Right lobe of liver (tissue), 6 donors: ENCODE measurements at regions not wholly inside any gene's neighbourhood (a gene's known extent, or its start where the extent isn't known, plus 50 kb on each side); places are given as distances from the start of the nearest gene placed in this dataset.

Experiments used
- ATAC-seq, 4 donors: fragments of 200-7000 bp; cut with Tn5 transposase; one replicate each; pipeline ENCODE4 v1.9.1; 2020; ENCODE audit warnings: mild to moderate bottlenecking in 4 of 4, moderate library complexity in 4 of 4
- DNase-seq, 3 donors: peaks; one replicate each; pipeline ENCODE4 v3.0.0-alpha.2; 2020
- H3K27ac ChIP-seq, 3 donors: fragments of 200-600 bp; one replicate each; pipeline ENCODE4 v1.8.0; 2022
- H3K27me3 ChIP-seq, 2 donors: fragments of 200-600 bp; one replicate each; pipeline ENCODE4 v1.8.0; 2022
- H3K36me3 ChIP-seq, 4 donors: fragments of 200-600 bp; sonication (generic) in 1 of 4; one replicate each; pipeline versions ENCODE4 v1.5.1 to v1.8.0; 2017 to 2022; ENCODE audit warnings: control low read depth in 1 of 4
- H3K4me1 ChIP-seq, 4 donors: fragments of 200-600 bp; sonication (generic) in 1 of 4; one replicate each; pipeline versions ENCODE4 v1.5.1 to v1.8.0; 2017 to 2022; ENCODE audit warnings: control low read depth in 1 of 4
- H3K4me3 ChIP-seq, 3 donors: fragments of 200-600 bp; one replicate each; pipeline ENCODE4 v1.8.0; 2022
- H3K9me3 ChIP-seq, 4 donors: fragments of 200-600 bp; sonication (generic) in 1 of 4; one replicate each; pipeline versions ENCODE4 v1.5.1 to v1.8.0; 2017 to 2022; ENCODE audit warnings: control low read depth in 1 of 4
- POLR2A ChIP-seq: fragments of 450-650 bp; IDR thresholded peaks from one replicate; pipeline ENCODE4 v1.6.1; 2017; ENCODE audit warnings: antibody characterized with exemption, mild to moderate bottlenecking
- WGBS: methylation state at CpG from one replicate; pipeline ENCODE4 v1.1.6; 2018; ENCODE audit warnings: low coverage, low lambda C conversion rate; ENCODE audit not compliant: insufficient coverage; ENCODE audit errors: missing lambda C conversion rate; 5-methylcytosine and 5-hydroxymethylcytosine counted together
- intact Hi-C, 2 donors: fragments of 100-400 bp; cut with DNase I; formaldehyde crosslinking; loops; one replicate each; pipeline versions ENCODE4 v1.11.2 to v1.14.1; 2022
- TF ChIP-seq, protein P1 (sequence below), 4 donors: fragments of 200-600 bp in 3 of 4; fragments of 450-650 bp in 1 of 4; IDR thresholded peaks; one replicate each; pipeline versions ENCODE4 v1.5.1 to v1.8.0; 2016 to 2022; ENCODE audit warnings: antibody characterized with exemption in 4 of 4, mild to moderate bottlenecking in 2 of 4
- donor health status: DM: no; HTN: yes; CAD: no.
- donor health status: DM: no; HTN: no; CAD: no.
- donor health status: DM: no; HTN: no; CAD: no.
- donor health status: DM: no; HTN: yes; CAD: no.
- donor health status: DM: no; HTN: yes; CAD: no.

DNA sequence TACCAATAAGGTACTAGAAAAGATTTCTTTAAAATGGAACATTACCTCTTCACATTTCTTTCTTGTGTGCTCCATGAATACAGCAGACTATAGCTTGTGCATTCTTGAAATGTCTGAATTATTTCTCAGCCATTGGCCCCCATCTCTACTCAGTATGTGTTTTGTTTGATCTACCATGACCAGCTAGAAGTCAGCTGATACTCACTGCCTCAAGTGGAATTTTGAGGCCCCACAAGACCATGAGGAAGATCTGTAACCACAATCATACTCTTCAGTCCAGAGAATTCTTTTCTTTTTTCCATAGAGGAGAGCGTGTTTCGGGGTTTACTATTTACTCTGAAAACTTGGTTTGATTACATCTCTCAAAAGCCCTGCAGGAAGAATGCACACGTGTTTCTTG is 319.1 kb downstream of the TOX3 start:
- no peaks in the 10 kb centered on the region for H3K4me1 ChIP-seq
- 65% methylated on average over 3 of the region's 3 CpGs for WGBS
- H3K4me3 ChIP-seq: no peak overlapping the region
- no peak overlapping the region for H3K27ac ChIP-seq
- no peaks in the 10 kb centered on the region for H3K27me3 ChIP-seq
- intact Hi-C loops: no loop called here
- no peaks in the 10 kb centered on the region for H3K36me3 ChIP-seq
- no peak for ATAC-seq
- TF ChIP-seq POLR2A: no peak
- TF ChIP-seq, protein P1, sequence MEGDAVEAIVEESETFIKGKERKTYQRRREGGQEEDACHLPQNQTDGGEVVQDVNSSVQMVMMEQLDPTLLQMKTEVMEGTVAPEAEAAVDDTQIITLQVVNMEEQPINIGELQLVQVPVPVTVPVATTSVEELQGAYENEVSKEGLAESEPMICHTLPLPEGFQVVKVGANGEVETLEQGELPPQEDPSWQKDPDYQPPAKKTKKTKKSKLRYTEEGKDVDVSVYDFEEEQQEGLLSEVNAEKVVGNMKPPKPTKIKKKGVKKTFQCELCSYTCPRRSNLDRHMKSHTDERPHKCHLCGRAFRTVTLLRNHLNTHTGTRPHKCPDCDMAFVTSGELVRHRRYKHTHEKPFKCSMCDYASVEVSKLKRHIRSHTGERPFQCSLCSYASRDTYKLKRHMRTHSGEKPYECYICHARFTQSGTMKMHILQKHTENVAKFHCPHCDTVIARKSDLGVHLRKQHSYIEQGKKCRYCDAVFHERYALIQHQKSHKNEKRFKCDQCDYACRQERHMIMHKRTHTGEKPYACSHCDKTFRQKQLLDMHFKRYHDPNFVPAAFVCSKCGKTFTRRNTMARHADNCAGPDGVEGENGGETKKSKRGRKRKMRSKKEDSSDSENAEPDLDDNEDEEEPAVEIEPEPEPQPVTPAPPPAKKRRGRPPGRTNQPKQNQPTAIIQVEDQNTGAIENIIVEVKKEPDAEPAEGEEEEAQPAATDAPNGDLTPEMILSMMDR (IDR thresholded peaks at IDR 0.05): no peak
- DNase-seq: no peak
- H3K9me3 ChIP-seq: no peaks in the 10 kb centered on the region

DNA sequence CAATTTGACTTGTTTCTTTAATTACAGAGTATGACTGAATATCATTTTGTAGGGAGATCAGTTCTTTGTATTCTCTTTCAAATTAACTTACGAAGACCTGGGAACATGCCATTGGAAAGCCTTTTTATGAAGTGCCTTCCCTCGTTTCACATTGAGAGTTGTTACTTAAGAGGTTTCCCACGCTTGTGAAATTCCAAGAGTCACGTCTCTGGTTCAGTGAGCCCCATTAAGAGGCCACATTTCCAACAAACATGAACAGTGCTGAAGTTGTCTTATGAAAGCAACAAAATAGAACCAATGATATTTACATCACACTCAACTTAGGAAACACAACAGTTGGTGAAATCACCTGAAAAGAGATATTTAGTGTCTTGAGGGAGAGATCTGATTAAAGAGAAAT is 334.1 kb downstream of the TOX3 start:
- 73% methylated on average over 4 of the region's 4 CpGs for WGBS
- no peaks in the 10 kb centered on the region for H3K4me1 ChIP-seq
- H3K27me3 ChIP-seq: no peaks in the 10 kb centered on the region
- H3K9me3 ChIP-seq: no peaks in the 10 kb centered on the region
- no peak for TF ChIP-seq POLR2A
- TF ChIP-seq, protein P1 (IDR thresholded peaks at IDR 0.05): no peak
- DNase-seq (no peak), ATAC-seq (no peak)
- no peak overlapping the region for H3K27ac ChIP-seq
- no peaks in the 10 kb centered on the region for H3K36me3 ChIP-seq
- intact Hi-C loops: no loop called here
- no peak overlapping the region for H3K4me3 ChIP-seq

DNA sequence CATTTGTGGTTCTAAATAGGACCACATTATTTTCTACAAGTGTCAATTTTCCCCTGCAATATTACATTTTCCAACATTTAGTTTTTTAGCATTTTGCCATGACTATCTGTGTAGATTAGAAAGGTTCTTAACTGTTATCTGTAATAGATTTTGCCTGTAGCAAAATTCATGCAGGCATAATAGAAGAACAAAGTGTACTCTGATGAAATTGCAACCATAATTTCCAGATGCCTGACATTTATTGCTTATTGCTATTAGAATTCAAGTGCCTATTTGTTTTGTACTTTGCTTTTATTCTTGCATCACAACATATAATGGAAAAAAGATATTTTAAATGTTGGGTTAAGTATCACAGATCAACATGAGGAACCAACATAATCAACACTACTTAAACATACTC is 337.7 kb downstream of the TOX3 start:
- intact Hi-C loops: no loop called here
- no peak overlapping the region for H3K4me3 ChIP-seq
- DNase-seq: no peak
- no peaks in the 10 kb centered on the region for H3K9me3 ChIP-seq
- no peaks in the 10 kb centered on the region for H3K4me1 ChIP-seq
- no peak for ATAC-seq
- H3K27ac ChIP-seq: no peak overlapping the region
- H3K36me3 ChIP-seq: no peaks in the 10 kb centered on the region
- H3K27me3 ChIP-seq: no peaks in the 10 kb centered on the region
- TF ChIP-seq POLR2A: no peak
- TF ChIP-seq, protein P1 (IDR thresholded peaks at IDR 0.05): no peak

DNA sequence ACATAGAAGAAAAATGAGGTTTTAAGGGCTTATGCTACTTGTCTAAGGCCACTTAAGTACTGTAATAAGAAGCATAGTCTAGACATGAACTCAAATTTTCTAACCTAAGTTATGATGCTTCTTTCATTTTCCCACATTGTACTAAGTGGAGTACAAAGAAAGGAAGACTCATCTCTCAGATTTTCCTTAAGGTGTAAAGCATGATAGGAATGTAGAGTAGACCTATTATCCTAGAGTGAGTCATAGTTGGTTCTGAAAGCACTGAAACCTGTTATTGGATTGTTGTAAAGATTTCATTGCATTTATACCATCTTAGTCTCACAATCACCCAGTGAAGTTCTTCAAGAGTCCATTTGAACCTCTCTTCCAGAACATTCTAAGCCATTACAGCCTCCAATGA is 343.8 kb downstream of the TOX3 start:
- Histone ChIP-seq H3K4me3 (no peak overlapping the region), H3K4me1 (no peaks in the 10 kb centered on the region), H3K9me3 (no peaks in the 10 kb centered on the region), H3K36me3 (no peaks in the 10 kb centered on the region), H3K27me3 (no peaks in the 10 kb centered on the region), H3K27ac (no peak overlapping the region)
- ATAC-seq (no peak), DNase-seq (no peak)
- intact Hi-C loops: no loop called here
- TF ChIP-seq POLR2A: no peak
- TF ChIP-seq, protein P1 (IDR thresholded peaks at IDR 0.05): no peak

DNA sequence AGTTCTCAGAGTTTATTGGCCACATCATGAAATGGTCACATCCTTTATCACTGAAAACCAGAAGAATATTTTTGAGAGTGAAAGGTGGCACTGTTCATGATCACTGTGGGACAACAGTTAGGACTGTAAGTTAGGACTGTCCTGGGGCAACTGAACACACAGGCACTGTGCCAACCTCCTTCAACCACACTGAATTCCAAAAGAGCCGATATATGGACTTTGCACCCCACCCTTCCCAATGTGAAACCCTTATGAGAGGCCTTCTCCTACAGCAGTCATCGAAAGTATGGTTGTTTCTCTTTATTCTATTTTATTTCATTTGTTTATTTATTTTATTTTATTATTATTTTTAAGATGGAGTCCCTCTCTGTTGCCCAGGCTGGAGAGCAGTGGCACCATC is 353.5 kb downstream of the TOX3 start:
- WGBS: 67% methylated on average over 2 of the region's 2 CpGs
- TF ChIP-seq, protein P1 (IDR thresholded peaks at IDR 0.05): no peak
- no peak for TF ChIP-seq POLR2A
- Histone ChIP-seq H3K4me3 (no peak overlapping the region), H3K27me3 (no peaks in the 10 kb centered on the region), H3K36me3 (no peaks in the 10 kb centered on the region), H3K27ac (no peak overlapping the region), H3K4me1 (peaks cover 0 to 15% (median 6%) of the 10 kb centered on the region in 4 donors), H3K9me3 (no peaks in the 10 kb centered on the region)
- intact Hi-C loops: no loop called here
- peak; percentile 42 to 81 (median 54) for ATAC-seq
- DNase-seq: no peak
